GM18519 (cell line): ENCODE measurements at regions not wholly inside any gene's neighbourhood (a gene's known extent, or its start where the extent isn't known, plus 50 kb on each side); places are given as distances from the start of the nearest gene placed in this dataset.

ENCODE experiments used
- ATAC-seq: cut with Tn5 transposase; IDR thresholded peaks from one replicate; pipeline ENCODE4 v1.9.1; 2021; ENCODE audit warnings: mild to moderate bottlenecking, moderate library complexity; ENCODE audit not compliant: unreplicated experiment, low FRiP score

- ATAC-seq: no peak
Measured at GRCh38 chr2:16119741-16120140, 179.4 kb downstream of the MYCN start.

DNA sequence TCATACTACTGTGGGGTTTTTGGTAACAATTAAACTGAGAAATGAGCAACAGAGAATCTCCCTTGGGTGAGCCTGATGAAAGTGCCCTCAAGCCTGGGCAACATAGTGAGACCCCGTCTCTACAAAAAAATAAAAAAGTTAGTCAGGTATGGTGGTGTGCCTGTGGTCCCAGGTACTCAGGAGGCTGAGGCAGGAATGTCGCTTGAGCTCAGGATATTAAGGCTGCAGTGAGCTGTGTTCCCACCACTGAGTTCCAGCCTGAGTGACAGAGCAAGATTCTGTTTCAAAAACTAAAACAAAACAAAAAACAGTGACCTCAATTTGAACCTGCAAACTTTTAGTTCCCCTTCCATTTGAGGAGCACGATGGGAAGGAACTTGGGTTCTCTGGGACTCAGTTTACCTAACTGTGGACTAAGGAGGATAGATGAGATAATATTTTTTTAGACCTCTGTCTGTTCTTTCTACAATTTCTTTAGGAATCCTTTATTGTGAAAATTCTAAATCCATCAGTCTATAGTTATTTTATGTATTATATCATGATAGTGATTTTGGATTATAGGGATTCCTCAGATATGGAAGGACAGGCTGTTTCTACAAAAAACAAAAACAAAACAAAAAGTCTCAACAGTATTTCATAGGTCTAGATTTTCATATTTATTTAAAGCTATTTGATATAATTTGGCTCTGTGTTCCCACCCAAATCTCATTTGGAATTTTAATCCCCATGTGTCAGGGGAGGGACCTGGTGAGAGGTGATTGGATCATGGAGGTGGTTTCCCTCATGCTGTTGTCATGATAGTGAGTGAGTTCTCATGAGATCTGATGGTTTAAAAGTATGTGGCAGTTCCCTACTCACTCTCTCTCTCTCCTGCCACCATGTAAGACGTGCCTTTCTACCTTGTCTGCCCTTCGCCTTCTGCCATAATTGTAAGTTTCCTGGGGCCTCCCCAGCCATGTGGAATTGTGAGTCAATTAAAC is 178.6 kb downstream of the MYCN start:
- ATAC-seq: no peak

- ATAC-seq: no peak
Measured at GRCh38 chr2:16117791-16118610, 177.7 kb downstream of the MYCN start.

DNA sequence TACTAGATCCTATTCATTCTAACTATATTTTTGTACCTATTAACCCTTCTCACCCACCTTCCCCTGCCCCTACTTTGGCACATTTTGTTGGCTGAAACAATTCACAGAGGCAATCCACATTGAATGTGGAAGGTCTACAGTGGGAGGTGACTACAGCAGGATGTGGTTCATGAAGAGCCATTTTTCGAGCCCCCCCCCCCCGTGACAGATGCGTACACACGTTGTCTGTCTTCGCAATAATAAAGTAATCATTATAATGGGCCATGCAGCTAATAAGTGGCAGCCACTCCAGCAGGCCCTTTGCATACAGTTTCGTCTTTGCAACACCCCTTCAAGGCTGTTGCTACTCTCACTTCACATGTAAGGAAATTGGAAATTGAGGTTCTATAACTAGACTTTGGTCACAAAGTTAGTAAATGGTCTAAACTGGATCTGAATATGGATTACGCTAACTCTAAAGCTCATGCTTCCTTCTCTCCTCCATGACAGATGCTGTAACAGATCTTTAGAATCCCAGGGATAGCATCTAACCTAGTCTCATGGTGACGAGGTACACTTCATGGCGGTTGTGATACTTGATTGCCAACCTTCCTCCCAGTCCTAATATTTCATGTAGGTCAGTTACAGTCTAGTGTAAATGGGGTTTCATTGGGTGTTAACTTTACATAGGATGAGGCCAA is 176.8 kb downstream of the MYCN start:
- no peak for ATAC-seq

GRCh38 chr2:16115881-16116830 is 175.8 kb downstream of the MYCN start:
- ATAC-seq: no peak

DNA sequence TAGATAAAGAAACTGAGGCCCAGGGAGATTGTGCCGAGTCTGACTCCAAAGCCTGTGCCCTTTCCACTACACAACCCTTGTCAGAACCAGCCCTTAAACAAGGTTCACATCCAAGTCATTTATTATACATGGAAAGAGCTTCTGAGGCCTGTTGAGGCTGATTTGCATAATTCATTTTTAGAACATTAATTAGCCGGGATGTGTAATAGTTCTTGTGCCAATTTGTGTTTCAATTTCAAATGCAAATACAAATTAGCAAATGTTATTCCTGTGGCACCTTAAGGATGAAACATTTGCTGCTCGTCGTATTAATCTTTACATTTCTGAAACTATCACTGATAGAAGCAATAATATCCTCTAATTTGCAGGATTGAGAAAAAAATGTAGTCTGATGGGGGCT is 174.9 kb downstream of the MYCN start:
- no peak for ATAC-seq

GRCh38 chr2:16114836-16115235 is 174.5 kb downstream of the MYCN start:
- ATAC-seq: no peak

GRCh38 chr2:16114070-16114469 is 173.7 kb downstream of the MYCN start:
- no peak for ATAC-seq

- no peak for ATAC-seq
Measured at GRCh38 chr2:16113568-16113967, 173.2 kb downstream of the MYCN start.

DNA sequence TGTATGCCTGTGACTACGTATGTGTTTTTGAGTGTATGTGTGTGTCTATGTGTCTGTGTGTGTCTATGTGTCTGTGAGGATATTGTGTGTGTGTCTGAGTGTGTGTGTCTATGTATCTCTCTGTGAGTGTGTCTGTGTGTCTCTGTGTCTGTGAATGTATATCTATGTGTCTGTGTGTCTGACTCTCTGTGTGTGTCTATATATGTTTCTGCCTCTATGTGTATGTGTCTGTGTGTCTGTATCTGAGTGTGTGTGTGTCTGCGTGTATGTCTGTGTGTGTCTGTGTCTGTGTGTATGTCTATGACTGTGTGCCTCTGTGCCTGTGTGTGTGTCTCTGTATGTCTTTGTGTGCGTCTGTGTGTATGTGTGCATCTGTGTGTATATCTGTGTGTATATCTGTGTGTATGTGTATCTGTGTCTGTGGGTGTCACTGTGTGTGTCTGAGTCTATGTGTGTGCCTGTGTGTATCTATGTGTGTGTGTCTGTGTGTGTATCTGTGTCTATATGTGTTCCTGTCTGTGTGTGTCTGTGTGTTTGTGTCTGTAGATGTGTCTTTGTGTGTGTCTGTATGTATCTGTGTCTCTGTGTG is 172.7 kb downstream of the MYCN start:
- no peak for ATAC-seq

GRCh38 chr2:16112251-16112971 is 172.1 kb downstream of the MYCN start:
- ATAC-seq: no peak

DNA sequence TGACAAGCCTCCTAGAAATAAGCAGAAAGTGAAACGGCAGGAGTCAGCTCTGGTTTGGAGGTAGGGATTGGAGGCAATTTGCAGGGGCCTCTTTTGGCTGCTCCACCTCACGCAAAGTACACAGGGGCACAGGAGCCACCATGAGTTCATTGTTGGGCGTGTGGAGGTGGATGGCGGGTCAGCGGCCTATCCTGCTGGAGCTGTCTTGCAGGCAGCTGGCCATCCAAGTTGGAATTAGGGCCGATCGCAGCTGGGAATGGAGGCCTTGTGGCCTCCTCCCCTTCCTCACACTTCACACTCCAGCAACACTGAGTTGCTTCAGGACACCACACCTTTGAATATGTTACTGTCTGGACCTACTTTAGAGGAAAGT is 171.5 kb downstream of the MYCN start:
- ATAC-seq: no peak

- ATAC-seq: no peak
Measured at GRCh38 chr2:16109821-16110310, 169.5 kb downstream of the MYCN start.

DNA sequence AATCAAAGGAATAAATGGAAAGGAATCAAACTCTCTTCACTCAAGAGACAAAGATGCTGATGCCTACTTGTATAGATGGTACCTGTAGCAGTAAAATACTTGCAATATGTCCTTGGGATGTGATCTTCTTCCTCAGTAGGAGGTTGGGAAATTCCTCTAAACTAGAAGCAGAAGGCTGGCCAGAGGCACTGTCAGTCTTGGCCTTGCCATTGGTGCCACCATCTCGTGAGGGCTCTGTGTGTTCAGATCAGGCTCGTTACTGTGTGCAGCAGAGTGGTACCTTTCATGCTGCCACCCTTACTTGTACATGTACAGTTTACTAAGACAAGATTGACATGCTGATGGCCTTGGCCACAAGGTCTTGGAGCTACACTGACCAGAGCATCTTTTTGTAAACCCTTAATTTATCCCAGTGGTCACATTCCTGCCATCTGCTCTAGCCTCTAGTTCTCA is 169.0 kb downstream of the MYCN start:
- no peak for ATAC-seq

GRCh38 chr2:16107246-16107645 is 166.9 kb downstream of the MYCN start:
- ATAC-seq: no peak

DNA sequence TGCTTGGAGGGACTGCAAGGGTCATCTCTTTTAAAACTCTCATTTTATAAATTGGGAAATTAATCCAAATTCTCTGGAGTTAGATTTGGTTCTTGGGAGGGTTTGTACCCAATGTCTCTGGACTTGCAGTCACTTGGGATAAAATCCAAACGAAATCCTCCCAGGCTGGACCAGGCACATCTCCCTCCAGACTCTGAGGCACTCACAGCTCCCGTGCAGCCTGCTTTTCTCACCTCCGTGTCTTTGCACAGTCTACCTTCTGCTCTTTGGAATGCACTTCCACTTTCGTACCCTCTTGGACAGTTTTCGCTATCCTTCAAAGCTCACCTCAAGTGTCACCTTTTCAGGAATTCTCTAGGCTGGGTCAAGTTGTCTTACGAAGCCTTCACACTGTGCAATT is 166.3 kb downstream of the MYCN start:
- no peak for ATAC-seq

DNA sequence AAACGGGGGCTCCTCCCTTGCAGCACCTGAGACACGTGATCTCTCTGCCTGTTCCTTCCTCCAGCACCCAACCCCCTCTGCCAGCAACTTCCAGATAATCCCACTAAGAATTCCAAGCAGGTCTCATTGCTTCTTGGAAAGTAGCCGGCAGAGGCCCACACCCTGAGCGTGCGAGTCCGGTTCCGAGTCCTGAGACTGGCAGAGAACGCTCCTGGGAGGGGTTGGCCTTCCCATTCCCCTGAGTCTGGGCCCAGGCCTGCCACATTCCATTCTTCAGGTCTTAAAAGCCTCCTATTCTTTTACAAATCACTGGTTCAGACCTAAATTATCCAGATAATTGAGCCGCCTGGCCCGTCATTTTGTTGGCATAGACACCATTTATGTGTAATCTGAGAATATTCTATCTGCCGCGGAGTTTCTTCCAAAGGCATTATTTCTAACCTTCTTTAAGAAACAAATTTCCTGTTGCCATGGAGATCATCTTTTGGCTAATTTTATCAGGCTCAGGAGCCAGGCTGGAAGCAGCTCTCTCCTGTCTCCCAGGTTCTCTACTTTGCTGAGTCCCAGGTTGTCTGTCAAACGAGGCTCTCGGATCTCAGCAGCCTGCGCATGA is 165.4 kb downstream of the MYCN start:
- ATAC-seq: no peak
